ENCODE measurements at regions not wholly inside any gene's neighbourhood (a gene's known extent, or its start where the extent isn't known, plus 50 kb on each side); places are given as distances from the start of the nearest gene placed in this dataset.

GRCh38 chr4:184274286-184274951 is 56.7 kb upstream of the ENPP6 start:
- no peak for TF ChIP-seq CTCF (IDR thresholded peaks at IDR 0.05; ENCODE audit: control extremely low read depth in 1 of 3, insufficient read depth in 1 of 3, low read depth in 1 of 3, low read length in 3 of 3)
- TF ChIP-seq SAP30 (IDR thresholded peaks at IDR 0.05; ENCODE audit: insufficient read depth, insufficient replicate concordance, low read length) = no peak
- no peak for TF ChIP-seq POLR2AphosphoS5 (IDR thresholded peaks at IDR 0.05; ENCODE audit: low read depth, low read length)
- no peak for TF ChIP-seq SP4 (IDR thresholded peaks at IDR 0.05; ENCODE audit: low read length)
- no peak for TF ChIP-seq CEBPB (IDR thresholded peaks at IDR 0.05; ENCODE audit: low read depth, low read length)
- TF ChIP-seq EZH2 (IDR thresholded peaks at IDR 0.05; ENCODE audit: low read depth, low read length, severe bottlenecking) = no peak
- no peak for TF ChIP-seq SP1 (IDR thresholded peaks at IDR 0.05; ENCODE audit: low read depth, low read length)
- no peak for TF ChIP-seq GABPA (IDR thresholded peaks at IDR 0.05; ENCODE audit: borderline replicate concordance, insufficient read depth, low read length)
